LoVo (cell line): ENCODE measurements at regions not wholly inside any gene's neighbourhood (a gene's known extent, or its start where the extent isn't known, plus 50 kb on each side); places are given as distances from the start of the nearest gene placed in this dataset.
A peak's percentile ranks its signal among the peaks of the same experiment; 100 is the strongest.
"Not testable (repeated sequence)": the region's sequence is repeated elsewhere in the genome, so short reads cannot be mapped to it uniquely, and the experiment has no call there.

Experiments used
- DNase-seq: peaks from one replicate; pipeline ENCODE4 v3.0.0-alpha.2; 2016; ENCODE audit warnings: low spot score

GRCh38 chr5:92320446-92320845, 937.3 kb upstream of the ARRDC3 start:
- DNase-seq: no peak

DNA sequence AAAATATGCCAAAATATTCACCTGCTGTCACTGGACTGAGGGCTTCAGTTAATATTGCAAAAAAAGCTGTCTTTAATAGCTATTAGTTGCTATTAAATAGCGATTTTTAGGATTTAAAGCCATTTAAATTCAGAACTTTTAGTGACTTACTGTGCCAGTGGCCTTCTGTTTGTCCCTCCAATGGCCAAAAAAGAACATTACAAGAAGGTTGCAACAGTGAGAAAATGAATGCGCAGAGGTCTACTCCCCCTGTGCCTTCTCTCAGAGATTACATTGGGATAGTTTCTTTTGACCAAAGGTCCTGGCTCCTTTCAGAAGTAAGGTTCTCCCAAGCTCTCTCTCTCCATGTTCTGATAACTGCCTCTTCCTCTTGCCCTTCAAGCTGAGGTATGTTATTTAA, 930.3 kb upstream of the ARRDC3 start:
- DNase-seq: no peak

- DNase-seq: peak; percentile 54
These were observed 926.3 kb upstream of the ARRDC3 start for GRCh38 chr5:92309336-92309991.

DNA sequence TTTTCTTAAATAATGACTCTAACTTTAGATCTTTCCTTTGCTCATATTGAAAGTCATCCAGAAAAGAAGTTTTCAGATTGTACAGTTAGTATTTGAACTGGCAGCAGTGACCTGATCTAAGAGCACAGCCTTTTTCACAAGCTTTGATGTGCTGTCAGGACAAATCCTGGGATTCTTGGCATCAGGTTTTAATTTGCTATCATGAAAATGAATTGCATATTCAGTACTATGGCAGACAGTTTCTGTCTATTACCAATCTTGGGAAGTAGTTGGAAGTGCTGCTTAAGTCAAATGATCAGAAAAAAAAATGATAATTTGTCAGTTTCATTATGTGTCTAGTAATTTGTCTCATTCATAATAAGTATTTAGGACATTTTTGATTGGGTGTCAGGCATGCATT, 925.6 kb upstream of the ARRDC3 start:
- no peak for DNase-seq

- not testable (repeated sequence) for DNase-seq
These were observed 919.2 kb upstream of the ARRDC3 start for GRCh38 chr5:92302356-92302755.

DNA sequence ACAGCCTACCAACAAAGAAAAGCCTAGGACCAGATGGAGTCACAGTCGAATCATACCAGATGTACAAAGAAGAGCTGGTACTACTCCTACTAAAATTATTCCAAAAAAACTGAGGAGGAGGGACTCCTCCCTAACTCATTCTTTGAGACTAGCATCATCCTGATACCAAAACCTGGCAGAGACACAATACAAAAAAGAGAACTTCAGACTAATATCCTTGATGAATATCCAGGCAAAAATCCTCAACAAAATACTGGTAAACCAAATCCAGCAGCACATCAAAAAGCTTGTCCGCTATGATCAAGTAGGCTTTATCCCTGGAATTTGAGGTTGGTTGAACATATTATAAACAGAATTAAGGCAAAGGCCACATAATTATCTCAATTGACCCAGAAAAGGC, 900.4 kb upstream of the ARRDC3 start:
- no peak for DNase-seq

GRCh38 chr5:92271750-92272149, 888.6 kb upstream of the ARRDC3 start:
- DNase-seq: not testable (repeated sequence)

DNA sequence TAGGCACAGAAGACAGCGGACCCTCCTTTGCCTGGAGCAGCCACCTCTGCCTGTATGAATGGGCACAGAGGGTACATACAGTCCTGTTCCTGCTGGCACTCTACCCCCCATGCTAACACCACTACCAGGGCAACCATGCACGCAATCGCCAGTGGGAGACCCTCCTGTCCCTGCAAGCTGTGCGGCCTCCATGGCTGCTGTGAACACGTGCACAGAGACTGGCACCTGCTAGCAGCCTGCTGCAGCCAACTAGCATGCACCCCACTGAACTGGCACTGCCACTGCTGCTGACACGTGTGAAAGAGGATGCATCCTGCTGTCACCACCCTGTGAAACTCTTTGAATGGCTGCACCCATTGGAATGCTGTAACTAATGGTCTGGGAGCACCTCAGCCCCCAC, 885.2 kb upstream of the ARRDC3 start:
- no peak for DNase-seq

DNA sequence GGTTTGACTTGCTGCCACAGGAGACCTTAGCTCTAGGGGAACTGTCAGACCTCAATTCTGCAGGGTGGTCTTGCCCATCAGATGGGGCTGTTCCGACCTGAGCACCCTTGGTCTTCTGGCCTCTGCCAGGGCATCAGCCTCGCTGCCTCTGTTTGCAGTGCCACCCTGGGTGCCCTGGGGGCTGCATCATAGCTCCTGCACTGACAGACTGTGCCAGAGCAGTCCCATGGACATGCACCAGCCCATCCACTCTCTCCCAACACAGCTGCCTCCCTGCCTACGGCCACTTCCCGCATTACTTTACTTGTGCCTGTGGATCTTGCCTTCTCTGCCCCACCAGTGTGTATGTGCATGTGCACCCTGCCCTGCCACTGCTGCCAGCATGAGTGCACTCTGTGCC, 884.7 kb upstream of the ARRDC3 start:
- DNase-seq: no peak

DNA sequence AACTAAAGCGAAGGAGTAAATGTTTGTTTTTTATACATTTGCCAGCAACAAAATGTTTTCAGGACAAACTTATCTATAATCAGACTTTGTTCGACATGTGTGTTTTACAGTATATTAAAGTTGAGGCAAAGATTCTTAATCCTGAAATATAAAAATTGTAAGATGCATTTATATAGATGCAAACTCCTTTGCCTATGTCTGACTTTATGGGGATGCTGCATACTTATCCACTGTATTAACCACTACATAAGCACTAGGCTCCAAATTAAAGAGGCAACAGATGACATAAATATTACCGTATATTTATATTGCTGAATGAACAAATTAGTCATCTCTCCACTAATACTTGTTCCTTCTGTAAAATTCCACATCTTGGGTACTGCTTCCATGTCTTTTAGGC, 882.7 kb upstream of the ARRDC3 start:
- no peak for DNase-seq

DNA sequence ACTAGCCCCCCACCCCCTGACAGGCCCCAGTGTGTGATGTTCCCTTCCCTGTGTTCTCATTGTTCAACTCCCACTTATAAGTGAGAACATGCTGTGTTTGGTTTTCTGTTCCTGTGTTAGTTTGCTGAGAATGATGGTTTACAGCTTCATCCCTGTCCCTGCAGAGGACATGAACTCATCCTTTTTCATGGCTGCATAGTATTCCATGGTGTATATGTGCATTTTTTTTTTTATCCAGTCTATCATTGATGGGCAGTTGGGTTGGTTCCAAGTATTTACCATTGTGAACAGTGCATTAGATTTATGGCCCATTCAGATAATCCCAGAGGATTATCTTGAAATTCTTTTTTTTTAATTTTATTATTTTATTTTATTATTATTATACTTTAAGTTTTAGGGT, 872.5 kb upstream of the ARRDC3 start:
- DNase-seq: not testable (repeated sequence)

GRCh38 chr5:92248518-92248917, 865.4 kb upstream of the ARRDC3 start:
- no peak for DNase-seq

GRCh38 chr5:92242170-92242569, 859.1 kb upstream of the ARRDC3 start:
- no peak for DNase-seq

GRCh38 chr5:92237896-92238295, 854.8 kb upstream of the ARRDC3 start:
- no peak for DNase-seq

GRCh38 chr5:92222449-92222848, 839.3 kb upstream of the ARRDC3 start:
- no peak for DNase-seq

GRCh38 chr5:92216852-92217251, 833.7 kb upstream of the ARRDC3 start:
- DNase-seq: not testable (repeated sequence)

- no peak for DNase-seq
These were observed 832.0 kb upstream of the ARRDC3 start for GRCh38 chr5:92215116-92215515.

- no peak for DNase-seq
These were observed 825.1 kb upstream of the ARRDC3 start for GRCh38 chr5:92208265-92208664.

GRCh38 chr5:92207151-92207550, 824.0 kb upstream of the ARRDC3 start:
- no peak for DNase-seq

DNA sequence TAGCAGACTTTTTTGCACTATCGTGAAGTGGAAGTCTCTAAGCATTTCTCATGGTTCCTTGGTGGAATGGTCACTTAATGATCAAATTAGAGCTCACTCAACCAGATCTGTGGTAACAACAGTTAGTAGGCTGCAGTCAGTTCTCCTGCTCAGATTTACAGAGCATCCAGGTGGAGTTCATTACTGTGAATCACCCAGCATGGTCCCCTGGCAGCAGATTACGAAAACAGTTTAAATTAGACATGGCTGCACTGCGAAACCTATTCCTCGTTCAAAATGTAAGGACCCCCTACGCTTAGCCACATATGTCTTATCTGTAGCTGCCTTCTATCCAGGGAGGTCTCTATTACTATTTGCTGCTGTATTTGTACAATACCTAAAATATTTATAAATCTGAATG, 823.6 kb upstream of the ARRDC3 start:
- DNase-seq: no peak

DNA sequence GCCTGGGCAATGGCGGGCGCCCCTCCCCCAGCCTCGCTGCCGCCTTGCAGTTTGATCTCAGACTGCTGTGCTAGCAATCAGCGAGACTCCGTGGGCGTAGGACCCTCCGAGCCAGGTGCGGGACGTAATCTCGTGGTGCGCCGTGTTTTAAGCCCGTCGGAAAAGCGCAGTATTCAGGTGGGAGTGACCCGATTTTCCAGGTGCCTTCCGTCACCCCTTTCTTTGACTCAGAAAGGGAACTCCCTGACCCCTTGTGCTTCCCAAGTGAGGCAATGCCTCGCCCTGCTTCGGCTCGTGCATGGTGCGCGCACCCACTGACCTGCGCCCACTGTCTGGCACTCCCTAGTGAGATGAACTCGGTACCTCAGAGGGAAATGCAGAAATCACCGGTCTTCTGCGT, 815.9 kb upstream of the ARRDC3 start:
- not testable (repeated sequence) for DNase-seq

DNA sequence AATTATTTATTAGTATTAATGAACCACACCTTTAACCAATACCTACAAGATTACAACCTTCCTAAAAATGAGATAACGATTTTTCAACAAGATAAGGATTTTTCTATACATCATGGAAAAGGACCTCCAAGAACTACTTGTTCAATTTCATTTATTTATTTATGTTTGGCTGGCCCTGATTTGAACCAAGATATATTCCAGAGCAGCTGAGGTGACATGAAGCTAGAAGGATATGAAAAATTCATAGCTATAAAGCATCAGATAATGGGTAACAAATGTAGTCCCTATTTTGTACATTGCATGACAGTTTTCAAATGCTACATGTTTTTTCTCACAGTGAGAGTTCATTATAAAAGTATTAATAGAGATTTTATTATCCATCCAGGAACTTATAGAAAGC, 798.5 kb upstream of the ARRDC3 start:
- no peak for DNase-seq

GRCh38 chr5:92180391-92180790, 797.3 kb upstream of the ARRDC3 start:
- DNase-seq: no peak

DNA sequence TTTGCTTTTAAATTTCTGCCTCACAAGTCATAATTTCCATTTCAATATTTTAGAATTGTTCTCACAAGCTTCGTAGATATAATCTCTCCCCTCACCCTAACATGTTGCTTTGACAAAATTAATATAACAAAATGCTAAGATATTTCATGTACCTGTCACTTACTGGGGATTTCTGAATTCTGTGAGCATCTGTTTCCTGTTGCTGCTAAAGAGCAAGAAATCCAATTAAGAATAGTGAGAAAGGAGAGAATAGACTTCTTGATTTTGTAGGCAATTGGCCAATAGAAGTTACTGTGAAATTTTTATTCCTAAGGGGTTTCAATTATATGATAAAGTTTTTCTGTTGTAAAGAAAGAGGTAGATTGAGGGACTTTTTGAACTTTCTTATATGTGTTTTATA, 796.5 kb upstream of the ARRDC3 start:
- no peak for DNase-seq
